DMS53 treated with DMSO at 0.1 percent for 48 hours (cell line): ENCODE measurements at regions not wholly inside any gene's neighbourhood (a gene's known extent, or its start where the extent isn't known, plus 50 kb on each side); places are given as distances from the start of the nearest gene placed in this dataset.
"Not testable (repeated sequence)": the region's sequence is repeated elsewhere in the genome, so short reads cannot be mapped to it uniquely, and the experiment has no call there.

ENCODE experiments used
- DNase-seq: peaks from one replicate; lab custom pipeline; 2025; ENCODE audit not compliant: unreplicated experiment; lab: John Stamatoyannopoulos, UW

DNA sequence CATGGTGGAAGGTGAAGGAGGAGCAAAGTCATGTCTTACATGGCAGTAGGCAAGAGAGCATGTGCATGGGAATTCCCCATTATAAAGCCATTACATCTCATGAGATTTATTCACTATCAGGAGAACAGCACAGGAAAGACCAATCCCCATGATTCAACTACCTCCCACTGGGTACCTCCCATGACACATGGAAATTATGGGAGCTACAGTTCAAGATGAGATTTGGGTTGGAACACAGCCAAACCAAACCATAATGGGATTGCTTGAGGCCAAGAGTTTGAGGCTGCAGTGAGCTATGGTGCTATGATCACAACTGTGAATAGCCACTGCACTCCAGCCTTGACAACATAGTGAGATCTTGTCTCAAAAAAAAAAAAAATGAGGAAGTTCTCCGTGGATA lies 581.8 kb downstream of the TAF11L14 start:
- no peak for DNase-seq

DNA sequence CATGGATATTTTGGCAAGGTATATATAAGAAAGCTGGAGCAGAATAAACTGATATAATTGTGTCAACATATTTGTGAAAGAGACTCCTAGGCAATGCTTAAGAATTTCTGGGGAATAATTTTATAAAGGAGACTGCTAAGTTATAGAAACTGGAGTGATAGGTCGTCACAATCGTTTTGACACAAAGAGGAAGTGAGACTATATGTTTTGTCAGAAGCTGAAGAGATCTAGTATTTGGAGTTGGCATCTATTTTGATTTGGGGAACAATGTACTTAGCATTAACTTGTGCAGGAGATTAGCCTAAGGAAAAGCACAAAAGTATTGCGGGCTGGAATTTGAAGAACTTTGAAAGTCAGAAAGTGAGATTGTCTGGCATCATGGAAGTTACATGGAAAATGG lies 582.5 kb downstream of the TAF11L14 start:
- DNase-seq: no peak

DNA sequence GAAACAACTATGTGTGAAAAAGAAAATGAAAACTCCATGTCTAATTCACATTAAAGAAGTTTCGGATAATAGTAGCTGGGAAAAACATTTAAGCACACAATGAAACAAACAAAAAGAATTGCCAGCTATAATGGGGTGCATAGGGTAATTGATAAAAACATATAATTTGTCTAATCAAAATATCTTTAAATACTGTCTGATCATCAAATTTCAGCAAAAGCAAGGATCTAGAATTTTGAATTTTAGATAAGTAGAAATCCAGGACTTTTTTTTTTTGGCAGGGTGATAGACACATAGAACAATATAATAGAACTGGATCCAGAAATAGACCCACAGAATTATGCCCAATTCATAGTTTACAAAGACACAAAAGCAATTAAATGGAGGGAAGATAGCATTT lies 585.0 kb downstream of the TAF11L14 start:
- no peak for DNase-seq

DNA sequence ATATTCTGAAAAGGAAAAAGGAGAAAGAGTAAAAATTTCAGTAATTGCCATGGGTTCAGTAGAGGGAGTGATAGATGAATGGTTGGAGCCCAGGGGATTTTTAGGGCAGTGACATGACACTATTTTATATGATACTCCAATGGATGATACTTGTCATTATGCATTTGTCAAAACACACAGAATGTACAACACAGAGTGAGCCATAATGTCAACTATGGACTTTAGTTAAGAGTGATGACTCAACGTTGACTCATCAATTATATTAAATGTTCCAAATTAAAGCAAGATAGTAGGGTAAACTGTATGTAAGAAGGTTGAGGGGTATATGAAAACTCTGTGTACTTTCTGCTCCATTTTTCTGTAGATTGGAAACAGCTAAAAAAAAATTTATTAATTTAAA lies 586.4 kb downstream of the TAF11L14 start:
- DNase-seq: peak; percentile 13

DNA sequence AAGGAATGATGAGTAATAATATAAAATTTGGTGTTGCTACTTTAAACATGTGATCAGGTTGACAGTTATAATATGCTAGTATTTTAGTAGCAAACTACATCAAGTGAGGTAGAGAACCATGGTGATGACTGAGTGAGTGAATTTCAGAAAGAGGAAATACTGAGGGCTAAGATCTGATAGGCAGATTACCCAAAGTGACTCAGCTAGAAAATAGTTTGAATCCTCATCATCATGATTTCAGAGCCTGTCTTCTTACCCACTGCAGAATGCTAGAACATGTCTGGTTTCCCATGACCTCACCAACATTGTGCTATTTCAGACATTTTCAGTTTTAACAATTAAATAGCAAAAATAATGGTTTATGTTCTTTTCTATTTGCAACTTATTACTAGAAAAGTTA lies 602.1 kb downstream of the TAF11L14 start:
- no peak for DNase-seq

DNA sequence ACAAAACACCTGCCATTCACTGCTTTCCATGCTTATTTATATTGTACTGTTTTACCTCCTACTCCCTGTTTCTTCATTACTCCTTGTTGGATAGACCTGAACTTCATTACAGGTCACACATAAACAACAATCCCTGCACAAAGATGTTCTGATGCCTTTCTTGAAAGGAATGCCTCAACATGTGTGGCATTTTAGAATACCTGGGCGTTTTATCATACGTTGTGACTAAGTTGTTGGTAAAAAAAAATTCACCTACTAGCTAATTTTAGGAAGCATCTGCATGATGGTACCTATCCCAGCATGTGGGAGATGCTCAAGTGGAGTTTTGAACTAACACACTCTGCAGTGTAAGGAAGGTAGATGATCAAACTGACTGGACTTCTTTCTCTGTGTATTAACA lies 604.1 kb downstream of the TAF11L14 start:
- no peak for DNase-seq

DNA sequence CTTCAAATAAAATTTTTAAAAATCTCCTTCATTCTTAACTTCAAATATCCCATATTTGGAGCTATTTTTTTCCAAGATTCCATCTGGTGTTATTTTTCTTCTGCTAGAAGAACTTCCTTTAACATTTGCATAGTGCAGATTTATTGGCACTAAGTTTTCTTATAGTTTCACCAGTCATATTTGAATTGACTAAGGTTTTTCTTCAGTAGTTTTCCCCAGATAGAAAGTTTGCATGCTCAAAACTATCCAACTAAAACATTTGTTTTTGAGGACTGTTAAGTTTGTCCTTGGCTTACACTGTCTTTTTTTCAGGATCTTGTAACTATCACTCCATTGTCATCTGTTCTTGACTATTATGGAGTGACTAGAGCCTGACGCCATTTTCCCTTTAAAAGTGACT lies 606.7 kb downstream of the TAF11L14 start:
- DNase-seq: no peak

DNA sequence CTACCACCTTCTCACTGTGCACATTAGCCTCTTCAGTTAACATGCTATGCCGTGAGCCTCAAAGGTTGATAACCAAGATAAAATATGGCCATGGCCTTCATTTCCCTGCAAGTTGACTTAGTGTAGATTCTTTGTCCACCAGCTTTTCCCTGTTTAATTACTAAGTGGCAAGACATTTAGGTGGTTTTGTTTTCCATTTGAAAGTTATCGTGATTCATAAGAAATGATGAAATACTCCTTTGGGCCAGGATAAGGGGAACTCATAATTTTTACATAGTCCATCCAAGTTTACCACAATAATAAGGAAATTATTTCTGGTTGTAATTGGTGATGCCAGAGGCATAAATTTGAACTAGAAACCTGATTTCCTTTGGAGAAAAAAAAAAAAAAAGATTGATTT lies 609.6 kb downstream of the TAF11L14 start:
- DNase-seq: no peak

DNA sequence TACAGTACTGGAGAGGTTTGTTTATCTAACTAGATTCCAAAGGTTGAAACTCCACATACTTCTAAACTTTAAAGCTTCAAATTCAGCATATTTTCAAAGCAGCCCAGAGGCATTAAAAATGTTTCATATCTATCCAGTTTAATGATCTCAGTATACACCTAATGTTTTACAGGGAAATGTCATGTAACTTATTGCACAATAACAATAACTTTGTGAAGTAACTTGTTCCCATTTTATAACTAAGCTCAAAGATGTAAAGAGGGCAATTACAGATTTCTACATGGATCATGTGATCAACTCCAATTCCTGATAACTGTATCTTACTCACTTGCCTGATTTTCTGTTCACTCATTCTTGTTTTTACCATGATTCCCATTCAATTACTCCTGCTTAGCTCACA lies 610.0 kb downstream of the TAF11L14 start:
- no peak for DNase-seq

DNA sequence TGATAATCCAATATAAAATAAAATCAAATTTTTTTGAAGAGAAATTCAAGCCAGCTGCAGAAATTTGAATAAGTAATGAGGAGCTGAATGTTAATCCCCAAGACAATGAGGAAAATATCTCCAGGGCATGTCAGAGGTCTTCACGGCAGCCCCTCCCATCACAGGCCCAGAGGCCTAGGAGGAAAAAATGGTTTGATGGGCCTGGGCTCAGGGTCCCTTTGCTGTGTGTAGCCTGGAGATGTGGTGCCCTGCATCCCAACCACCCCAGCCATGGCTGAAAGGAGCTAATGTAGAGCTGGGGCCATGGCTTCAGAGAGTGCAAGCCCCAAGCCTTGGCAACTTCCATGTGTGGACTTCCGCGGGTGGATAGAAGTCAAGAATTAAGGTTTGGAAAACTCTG lies 618.3 kb downstream of the TAF11L14 start:
- no peak for DNase-seq

DNA sequence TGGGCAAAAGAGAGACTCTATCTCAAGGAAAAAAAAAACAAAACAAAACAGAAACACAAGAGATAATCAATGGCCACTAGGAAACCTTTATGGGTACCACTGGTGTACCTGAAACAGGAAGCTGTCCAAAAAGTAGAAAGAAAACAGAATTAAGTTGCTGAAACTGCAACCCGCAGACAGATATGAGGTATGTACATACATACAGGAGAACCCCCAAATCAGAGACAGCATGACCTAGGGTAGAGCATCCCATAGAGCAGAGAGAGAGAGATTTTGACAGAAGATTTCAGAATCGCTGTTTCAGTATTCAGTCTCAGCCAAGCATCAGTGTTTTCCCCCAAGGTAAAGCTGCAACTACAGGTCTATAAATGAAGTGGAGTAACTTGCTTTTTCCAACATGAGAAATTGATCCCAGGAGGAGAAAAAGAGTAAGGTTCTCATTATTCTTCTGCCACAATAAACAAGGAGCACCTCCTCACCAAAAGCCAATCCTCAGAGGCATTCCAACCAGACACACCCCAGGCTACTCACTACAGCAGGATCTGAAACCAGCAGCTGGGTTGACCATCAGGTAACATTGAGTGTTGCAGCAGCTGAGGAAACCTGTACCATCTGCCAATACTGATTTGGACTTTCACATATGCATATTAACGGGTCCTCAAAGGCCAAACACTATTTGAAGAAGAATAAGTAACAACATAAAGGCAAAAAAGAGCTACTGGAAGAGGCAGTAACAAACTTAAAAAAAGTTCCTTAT lies 630.0 kb downstream of the TAF11L14 start:
- DNase-seq: no peak

DNA sequence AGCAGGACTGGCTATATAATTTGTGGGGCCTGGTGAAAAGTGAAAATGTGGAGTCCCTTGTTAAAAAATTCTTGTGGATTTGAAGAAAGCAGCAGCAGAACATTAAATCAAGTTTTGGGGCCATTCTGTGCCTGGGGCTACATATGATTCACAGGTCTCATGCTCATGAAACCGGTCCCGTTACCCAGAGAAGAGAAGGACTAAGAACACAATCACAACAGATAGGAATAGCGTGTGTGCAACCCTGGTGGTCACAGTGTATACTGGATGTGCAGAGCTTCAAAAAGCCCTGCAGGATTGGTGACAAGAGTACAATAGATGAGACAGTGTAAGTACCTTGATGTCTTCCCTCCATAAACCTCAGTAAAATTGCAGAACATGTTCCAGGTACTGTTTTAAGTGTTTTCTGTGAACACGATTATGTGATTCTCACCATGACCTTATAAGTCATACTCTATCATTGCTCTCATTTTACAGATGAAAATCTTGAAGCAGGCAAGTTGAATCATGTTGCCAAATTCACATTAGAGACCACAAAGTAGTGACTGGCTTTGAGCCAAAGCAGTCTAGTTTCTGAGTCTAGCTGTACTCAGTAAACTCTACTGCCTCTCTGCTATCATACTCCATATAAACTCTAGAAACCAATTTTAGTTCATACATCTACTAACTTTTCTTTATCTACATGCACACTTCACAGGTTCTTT lies 636.5 kb downstream of the TAF11L14 start:
- no peak for DNase-seq

DNA sequence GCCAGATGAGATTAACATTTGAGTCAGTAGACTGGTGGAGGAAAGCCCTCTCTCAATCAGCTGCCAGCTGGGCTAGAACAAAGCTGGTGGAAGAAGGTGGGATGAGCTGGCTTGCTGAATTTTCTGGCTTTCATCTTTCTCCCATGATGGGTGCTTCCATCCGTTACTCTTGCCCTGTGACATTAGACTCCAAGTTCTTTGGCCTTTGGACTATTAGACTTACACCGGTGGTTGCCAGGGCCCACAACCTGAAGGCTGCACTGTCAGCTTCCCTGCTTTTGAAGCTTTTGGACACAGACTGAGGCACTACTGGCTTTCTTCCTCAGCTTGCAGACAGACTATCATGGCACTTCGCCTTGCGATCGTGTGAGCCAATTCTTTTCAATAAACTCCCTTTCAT lies 642.7 kb downstream of the TAF11L14 start:
- no peak for DNase-seq

DNA sequence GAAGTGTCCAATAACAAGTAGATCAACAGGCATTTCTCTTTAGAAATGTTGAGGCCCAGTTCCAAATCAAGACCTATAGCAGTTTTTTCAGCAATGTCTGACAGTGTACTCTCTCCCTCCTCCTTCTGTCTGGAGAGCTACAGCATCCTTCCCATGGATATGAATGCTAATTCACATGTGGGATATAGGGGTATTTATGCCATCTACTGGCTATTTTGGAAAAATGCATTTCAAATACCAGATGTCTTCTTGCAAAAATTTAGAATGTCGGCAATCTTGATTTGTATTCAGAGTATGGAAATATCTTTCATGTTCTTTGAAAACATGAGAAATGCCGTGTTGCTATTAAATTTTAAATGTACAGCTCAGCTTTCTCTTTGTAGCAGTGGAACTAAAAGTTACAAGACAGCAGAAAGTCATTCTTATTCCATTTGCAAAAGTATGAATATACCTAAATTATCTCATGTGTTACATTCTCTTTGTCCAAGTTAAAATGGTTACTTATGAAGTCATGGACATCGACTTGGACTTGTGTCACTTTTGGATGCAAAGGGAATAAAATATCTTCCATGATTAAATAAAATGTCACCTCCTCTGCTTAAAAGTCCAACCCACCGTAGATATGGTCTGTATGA lies 647.8 kb downstream of the TAF11L14 start:
- DNase-seq: peak; percentile 46

DNA sequence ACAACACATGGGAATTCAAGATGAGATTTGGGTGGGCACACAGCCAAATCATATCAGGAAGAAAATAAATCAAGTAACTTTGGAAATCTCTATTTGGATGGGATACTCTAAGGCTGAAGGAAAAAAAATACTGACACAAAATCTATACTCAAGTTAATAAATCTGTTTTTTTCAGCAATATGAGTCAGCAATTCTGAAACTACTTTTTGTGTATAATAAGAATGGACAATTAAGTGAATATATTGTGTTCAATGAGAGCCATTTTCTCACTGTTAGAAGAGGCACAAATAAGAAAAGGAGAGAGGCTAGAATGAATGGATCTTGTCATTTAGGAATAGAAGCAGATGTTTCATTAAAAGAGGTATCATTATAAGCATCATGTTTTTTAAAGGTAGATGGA lies 651.0 kb downstream of the TAF11L14 start:
- DNase-seq: no peak

DNA sequence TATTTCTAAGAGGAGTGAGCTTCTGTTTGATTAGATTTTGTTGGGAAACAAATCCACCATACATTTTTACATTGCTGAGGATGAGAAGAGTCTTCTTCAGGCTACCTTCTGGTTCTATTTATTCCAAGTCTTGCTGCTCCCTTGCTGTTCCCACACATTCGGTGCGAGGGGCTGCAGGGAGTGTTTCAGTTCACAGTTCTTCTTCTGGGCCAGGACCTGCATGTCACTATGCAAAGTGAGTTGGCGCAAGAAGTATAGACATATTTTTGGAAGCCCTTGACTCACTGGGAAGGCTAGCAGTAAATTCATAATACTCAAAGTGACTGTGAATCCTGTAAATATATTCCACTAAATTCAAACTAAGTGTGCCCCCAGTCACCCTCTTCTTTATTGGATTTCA lies 657.9 kb downstream of the TAF11L14 start:
- DNase-seq: no peak

DNA sequence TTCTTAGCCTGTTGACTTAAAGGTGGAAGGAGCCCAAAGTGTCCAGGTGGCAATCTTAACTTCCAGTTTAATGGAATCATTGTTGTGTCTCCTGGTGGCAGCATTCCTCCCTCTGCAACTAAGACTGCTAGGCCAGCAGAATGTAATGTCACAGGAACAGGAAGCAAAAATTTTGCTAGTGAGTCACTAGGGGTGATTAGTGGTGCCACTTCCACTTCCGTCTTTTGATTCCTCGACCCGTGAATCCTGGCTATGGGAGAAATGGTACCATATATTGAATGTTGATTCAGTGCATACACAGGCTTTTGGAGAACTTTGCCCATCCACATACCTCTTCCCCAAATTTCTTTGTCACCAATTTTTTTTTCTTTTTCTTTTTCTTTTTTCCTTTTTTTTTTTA lies 661.4 kb downstream of the TAF11L14 start:
- DNase-seq: not testable (repeated sequence)

DNA sequence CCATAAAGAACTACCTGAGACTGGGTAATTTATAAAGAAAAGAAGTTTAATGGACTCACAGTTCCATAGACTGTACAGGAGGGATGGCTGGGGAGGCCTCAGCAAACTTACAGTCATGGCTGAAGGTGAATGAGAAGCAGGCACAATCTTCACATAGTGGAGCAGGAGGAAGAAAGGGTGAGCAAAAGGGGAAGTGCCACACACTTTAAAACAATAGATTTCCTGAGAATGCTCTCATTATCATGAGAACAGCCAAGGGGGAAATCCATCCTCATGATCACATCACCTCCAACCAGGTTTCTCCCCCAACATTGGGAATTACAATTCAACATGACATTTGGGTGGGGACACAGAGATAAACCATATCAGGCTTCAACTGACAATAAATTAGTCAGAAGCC lies 664.9 kb downstream of the TAF11L14 start:
- no peak for DNase-seq

DNA sequence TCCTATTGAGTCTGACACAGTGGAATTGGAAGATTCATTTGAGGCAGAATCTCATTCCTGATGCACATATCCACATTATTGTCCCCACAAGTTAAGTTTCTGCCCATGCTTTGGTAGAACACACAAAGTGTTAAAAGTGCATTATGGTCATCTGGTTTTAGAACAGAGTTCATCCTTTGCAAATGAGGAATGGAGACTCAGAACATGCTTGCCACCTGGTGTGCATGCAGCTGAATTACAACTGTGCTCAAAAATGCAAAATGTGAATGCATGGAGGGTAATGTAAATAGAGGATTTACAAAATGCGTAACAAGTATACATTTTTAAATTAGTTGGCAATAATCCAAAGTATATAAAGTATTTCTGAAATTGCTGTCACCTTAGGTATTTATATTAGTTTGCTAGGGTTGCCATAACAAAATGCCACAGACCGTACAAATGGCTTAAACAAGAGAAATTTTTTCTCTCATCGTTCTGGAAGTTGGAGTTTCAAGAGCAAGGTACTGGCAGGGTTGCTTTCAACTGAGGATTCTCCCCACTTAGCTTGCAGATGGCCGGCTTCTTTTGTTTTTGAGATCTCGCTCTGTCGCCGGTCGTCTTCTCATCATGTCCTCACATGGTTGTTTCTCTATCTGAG lies 671.1 kb downstream of the TAF11L14 start:
- peak; percentile 40 for DNase-seq

DNA sequence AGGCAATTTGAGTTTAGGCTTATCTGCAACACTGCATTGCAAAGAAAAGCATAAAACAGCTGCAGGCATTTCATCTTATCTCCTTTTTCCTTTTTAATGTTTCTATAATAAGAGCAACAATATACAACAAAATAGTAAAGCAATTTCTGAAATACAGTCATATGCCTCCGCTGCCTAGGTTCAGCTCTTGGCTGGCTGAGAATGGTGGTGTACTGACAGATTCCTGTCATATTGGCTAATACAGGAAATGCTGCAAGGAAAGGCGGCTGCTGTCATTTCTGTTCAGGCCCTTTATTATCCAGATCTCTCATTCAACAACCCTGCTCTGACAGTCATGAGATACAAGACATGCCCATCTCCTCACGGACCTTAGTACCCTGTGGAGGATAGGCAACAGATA lies 677.0 kb downstream of the TAF11L14 start:
- no peak for DNase-seq

DNA sequence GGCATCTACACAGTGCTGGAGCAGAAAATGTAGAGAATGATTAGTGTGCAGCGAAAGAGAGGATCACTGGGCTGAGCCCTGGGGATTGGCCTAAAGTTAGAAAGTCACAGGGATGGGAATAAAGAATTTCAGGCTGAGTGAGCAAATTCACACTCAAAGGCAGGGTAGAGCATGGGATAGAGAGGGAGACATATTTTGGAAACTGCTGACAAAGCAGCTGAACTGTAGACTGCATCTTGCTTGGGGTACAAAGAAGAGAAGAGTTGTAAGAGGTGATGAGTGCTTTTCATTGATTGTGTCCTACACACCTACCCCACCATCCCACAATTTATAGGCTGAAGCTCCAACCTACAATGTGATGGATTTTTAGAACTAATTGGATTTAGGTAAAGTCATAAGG lies 677.8 kb downstream of the TAF11L14 start:
- DNase-seq: no peak
